NCI-H345 treated with DMSO at 0.1 percent for 48 hours (cell line): ENCODE measurements at regions not wholly inside any gene's neighbourhood (a gene's known extent, or its start where the extent isn't known, plus 50 kb on each side); places are given as distances from the start of the nearest gene placed in this dataset.
A peak's percentile ranks its signal among the peaks of the same experiment; 100 is the strongest.

ENCODE experiments used
- DNase-seq: peaks from one replicate; lab custom pipeline; 2025; ENCODE audit not compliant: unreplicated experiment; lab: John Stamatoyannopoulos, UW

- DNase-seq: no peak
These were observed 225.7 kb downstream of the CTTN start for GRCh38 chr11:70623906-70624597.

- DNase-seq: no peak
These were observed 226.3 kb downstream of the CTTN start for GRCh38 chr11:70624598-70624993.

- no peak for DNase-seq
These were observed 226.7 kb downstream of the CTTN start for GRCh38 chr11:70625051-70625450.

GRCh38 chr11:70625582-70626518, 227.5 kb downstream of the CTTN start:
- DNase-seq: no peak

- no peak for DNase-seq
These were observed 228.9 kb downstream of the CTTN start for GRCh38 chr11:70627219-70627618.

GRCh38 chr11:70628176-70628854, 230.0 kb downstream of the CTTN start:
- DNase-seq: no peak

- no peak for DNase-seq
These were observed 230.8 kb downstream of the CTTN start for GRCh38 chr11:70628855-70629844.

GRCh38 chr11:70630068-70630467, 231.7 kb downstream of the CTTN start:
- DNase-seq: no peak

- no peak for DNase-seq
These were observed 232.7 kb downstream of the CTTN start for GRCh38 chr11:70630816-70631623.

- no peak for DNase-seq
These were observed 233.3 kb downstream of the CTTN start for GRCh38 chr11:70631624-70632047.

GRCh38 chr11:70633610-70634009, 235.3 kb downstream of the CTTN start:
- peak; percentile 36 for DNase-seq

GRCh38 chr11:70636659-70637058, 238.3 kb downstream of the CTTN start:
- DNase-seq: no peak

- no peak for DNase-seq
These were observed 239.0 kb downstream of the CTTN start for GRCh38 chr11:70637186-70637800.

GRCh38 chr11:70637949-70638583, 239.7 kb downstream of the CTTN start:
- DNase-seq: no peak

- no peak for DNase-seq
These were observed 242.1 kb downstream of the CTTN start for GRCh38 chr11:70640408-70640807.

- no peak for DNase-seq
These were observed 243.0 kb downstream of the CTTN start for GRCh38 chr11:70641369-70641768.

- no peak for DNase-seq
These were observed 243.9 kb downstream of the CTTN start for GRCh38 chr11:70642266-70642665.

- no peak for DNase-seq
These were observed 245.3 kb downstream of the CTTN start for GRCh38 chr11:70643642-70644041.
